HG03025 (cell line): ENCODE measurements at regions not wholly inside any gene's neighbourhood (a gene's known extent, or its start where the extent isn't known, plus 50 kb on each side); places are given as distances from the start of the nearest gene placed in this dataset.

Experiments used
- ATAC-seq: cut with Tn5 transposase; IDR thresholded peaks from one replicate; pipeline ENCODE4 v1.9.1; 2021; ENCODE audit warnings: mild to moderate bottlenecking, moderate library complexity; ENCODE audit not compliant: unreplicated experiment, low FRiP score

- no peak for ATAC-seq
Observed at GRCh38 chr12:19038209-19038608, 91.3 kb upstream of the PLEKHA5 start.

DNA sequence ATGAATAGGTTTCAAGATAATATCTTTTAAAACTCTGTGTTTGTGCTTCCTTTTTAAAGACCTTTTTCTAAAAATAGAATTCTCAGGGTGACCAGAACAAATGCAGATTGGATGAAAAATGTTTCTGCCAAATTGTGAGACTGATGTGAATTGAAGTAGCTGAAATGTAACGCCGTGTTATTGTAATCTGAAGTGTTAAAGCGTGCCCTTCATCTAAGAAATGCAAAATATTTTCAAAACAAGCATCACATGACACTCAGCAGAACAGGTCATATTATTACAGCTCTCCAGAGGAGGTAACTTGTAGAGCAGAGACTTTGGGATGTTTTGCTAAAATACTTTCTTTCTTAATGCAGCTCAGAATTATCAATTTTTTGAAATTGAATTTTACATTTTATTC, 90.0 kb upstream of the PLEKHA5 start:
- ATAC-seq, result no peak

- no peak for ATAC-seq
Observed at GRCh38 chr12:19042221-19042620, 87.3 kb upstream of the PLEKHA5 start.

- no peak for ATAC-seq
Observed at GRCh38 chr12:19044430-19044829, 85.1 kb upstream of the PLEKHA5 start.

DNA sequence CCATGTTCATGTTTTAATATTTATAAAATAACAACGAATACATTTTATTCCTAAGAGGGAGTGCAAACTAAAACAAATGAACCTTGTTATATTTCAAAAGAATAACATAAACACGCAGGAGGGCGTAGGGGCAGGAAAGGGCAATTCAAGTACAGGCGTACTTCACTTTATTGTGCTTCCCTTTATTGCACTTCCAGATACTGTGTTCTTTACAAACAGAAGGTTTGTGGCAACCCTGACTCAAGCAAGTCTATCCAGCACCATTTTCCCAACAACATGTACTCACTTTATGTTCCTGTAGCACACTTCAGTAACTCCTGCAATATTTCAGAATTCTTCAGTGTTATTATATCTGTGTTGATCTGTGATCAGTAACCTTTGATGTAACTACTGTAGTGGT, 84.6 kb upstream of the PLEKHA5 start:
- ATAC-seq, result no peak

GRCh38 chr12:19045426-19045825, 84.1 kb upstream of the PLEKHA5 start:
- no peak for ATAC-seq

DNA sequence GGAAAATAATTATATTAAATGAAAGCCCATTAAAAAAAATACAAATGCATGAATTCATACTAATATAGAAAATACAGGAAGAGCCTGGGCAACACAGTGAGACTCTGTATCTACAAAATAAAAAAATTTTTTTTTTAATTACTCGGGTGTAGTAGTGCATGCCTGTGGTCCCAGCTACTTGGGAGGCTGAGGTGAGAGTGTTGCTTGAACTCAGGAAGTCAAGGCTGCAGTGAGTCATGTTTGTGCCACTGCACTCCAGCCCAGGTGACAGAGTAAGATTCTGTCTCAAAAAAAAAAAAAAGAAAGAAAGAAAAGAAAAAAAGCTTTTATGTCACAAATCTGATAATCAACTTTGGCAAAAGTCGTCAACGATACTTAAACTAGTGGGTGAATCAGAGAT, 80.6 kb upstream of the PLEKHA5 start:
- no peak for ATAC-seq

DNA sequence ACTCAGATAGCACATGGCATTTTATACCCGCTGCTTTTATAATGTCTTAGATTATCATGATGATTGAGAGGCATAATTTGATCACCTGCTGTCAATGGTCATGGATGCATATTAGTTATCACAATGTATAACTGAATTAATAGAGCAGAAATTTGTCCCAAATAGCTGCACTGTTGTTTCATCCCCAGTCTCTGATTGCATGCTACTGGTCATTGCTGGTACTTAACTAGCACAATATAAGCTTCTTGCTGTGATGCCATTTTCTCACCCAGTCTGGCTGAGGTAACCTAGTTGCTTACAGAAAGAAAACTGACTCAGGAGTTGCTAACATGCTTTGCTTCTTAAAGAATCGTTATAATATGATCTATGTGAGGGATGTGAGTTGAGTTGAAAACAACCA, 76.8 kb upstream of the PLEKHA5 start:
- ATAC-seq, result no peak

DNA sequence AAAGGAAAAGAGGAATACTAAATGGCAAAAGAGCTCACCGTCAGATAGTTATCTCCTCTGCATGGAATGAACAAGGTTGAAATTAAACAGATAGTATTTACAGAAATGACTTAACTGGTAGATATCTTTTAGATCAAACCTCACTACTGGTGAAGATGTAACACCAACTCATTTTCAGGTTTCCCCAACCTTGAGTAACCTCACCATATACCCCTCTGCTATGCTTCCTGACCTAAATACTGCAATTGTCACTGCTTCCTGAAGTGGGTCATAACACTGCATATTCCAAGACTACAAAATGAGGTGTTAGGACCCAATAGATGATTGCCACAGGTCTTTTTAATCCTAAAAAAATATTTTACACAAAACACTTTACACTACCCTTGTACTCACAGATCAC, 76.3 kb upstream of the PLEKHA5 start:
- no peak for ATAC-seq

DNA sequence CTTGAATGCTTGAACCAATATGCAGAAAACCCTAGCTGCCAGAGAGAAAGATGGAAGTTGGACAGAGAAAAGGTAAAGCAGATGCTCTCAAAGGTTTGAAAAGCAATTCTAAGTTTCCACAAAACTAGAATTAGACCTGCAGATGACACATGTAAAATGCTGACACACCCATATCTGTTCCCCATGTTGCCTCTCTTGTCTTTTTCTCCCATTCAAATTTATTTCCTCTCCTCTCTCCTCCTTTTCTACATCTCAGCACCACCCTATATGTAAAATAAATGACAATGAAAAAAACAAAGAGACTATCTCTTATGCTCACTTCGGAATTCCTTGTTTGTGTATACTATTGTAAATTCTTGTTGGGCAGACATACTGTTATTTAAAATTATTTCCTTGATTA, 75.5 kb upstream of the PLEKHA5 start:
- no peak for ATAC-seq

DNA sequence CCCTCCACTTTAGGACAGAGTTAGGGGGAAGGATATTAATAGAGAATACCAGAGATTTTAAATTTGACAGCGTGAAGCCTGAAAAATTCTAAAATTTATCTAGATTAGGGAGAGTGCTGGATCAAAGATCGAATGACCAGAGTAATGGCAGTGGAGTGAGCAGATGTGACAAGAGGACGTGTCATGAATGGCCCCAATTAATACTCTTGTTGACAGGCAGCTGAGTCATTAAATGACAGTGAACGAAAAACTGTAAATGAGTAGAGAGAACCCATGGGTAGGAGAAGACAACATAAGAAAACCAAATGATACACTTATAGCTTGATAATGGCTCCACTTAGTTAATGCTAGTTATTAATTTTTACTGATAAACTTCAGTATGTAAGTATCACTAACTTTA, 73.9 kb upstream of the PLEKHA5 start:
- no peak for ATAC-seq

GRCh38 chr12:19058235-19059021, 71.1 kb upstream of the PLEKHA5 start:
- no peak for ATAC-seq

DNA sequence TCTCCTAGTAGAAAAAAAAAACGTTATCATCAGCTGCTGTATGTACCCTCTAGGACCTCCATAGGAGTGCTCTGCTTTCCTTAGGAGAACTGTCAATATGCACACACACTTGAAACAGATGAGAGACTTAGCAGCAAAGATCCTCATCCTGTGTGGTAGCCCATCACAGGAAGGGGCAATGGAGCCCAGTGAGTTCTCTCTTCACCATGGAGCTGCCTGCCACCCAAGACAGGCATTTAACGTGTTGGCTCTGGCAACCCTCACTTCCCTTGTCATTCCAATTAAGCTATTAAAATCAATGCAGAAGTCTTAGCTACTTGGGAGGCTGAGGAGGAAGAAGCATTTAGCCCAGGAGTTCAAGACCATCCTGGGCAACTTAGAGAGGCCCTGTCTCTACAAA, 64.8 kb upstream of the PLEKHA5 start:
- ATAC-seq, result no peak

- no peak for ATAC-seq
Observed at GRCh38 chr12:19065223-19065622, 64.3 kb upstream of the PLEKHA5 start.

DNA sequence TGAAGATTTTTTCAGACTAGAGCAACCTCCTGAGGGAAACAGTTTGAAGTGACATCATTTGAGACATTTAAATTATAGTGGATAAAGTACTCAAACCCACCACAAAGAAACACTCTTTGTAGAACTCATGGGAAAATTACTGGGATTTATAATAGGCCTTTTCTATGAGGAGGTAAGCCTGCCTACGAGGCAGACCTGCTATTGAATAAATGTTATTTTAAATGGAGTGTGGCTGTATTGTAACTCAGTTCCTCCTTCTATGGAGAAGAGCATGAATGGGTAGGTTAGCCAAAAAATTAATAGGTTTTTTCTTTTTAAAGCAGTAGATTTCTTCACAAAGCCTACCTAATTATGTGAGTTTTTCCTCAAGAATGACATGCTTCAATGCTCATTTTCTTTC, 63.7 kb upstream of the PLEKHA5 start:
- ATAC-seq, result no peak

- ATAC-seq, result no peak
Observed at GRCh38 chr12:19066475-19067001, 63.0 kb upstream of the PLEKHA5 start.

GRCh38 chr12:19068137-19068536, 61.4 kb upstream of the PLEKHA5 start:
- ATAC-seq, result no peak

GRCh38 chr12:19070341-19070740, 59.2 kb upstream of the PLEKHA5 start:
- ATAC-seq, result no peak

GRCh38 chr12:19074700-19075099, 54.8 kb upstream of the PLEKHA5 start:
- no peak for ATAC-seq

DNA sequence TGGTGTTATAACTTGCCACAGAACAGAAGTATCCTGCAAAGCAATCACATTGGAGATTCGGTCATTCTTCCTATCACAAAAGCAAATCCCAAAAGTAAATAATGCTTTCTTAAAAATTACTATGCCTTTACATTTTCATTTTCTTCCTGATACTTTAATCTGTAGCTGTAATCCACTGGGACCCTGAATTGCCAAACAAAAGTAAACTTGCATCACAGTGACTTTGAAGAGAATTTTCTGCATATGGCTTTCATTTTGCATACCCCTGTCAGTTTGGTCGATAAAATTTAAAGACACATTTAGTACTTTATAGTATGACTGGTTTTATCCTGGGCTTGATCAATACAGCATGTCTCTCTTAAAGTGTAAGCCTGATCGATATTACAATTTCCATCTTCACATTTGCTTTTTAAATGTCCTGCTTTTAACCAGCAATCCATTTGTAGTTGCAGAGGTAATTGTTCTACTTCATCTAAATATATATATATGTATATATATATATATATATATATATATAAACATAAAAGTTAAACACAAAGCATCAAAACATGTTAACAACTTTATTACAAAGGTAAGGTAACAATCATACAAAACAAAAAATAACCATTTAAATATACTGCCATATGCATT, 53.7 kb upstream of the PLEKHA5 start:
- no peak for ATAC-seq
